Posterior vena cava (tissue), 2 donors: ENCODE measurements at regions not wholly inside any gene's neighbourhood (a gene's known extent, or its start where the extent isn't known, plus 50 kb on each side); places are given as distances from the start of the nearest gene placed in this dataset.
"Not testable (repeated sequence)": the region's sequence is repeated elsewhere in the genome, so short reads cannot be mapped to it uniquely, and the experiment has no call there.

Experiments
- DNase-seq: peaks from one replicate; pipeline ENCODE4 v3.0.0-alpha.2; 2020; ENCODE audit warnings: low spot score
- intact Hi-C, 2 donors: fragments of 100-400 bp; cut with DNase I; formaldehyde crosslinking; loops; one replicate each; pipeline versions ENCODE4 v1.14.1 to v1.14.2; 2022 to 2023
- donor health status: DM: yes; HTN: yes; CAD: no.
- donor health status: DM: yes; HTN: yes; CAD: no.

DNA sequence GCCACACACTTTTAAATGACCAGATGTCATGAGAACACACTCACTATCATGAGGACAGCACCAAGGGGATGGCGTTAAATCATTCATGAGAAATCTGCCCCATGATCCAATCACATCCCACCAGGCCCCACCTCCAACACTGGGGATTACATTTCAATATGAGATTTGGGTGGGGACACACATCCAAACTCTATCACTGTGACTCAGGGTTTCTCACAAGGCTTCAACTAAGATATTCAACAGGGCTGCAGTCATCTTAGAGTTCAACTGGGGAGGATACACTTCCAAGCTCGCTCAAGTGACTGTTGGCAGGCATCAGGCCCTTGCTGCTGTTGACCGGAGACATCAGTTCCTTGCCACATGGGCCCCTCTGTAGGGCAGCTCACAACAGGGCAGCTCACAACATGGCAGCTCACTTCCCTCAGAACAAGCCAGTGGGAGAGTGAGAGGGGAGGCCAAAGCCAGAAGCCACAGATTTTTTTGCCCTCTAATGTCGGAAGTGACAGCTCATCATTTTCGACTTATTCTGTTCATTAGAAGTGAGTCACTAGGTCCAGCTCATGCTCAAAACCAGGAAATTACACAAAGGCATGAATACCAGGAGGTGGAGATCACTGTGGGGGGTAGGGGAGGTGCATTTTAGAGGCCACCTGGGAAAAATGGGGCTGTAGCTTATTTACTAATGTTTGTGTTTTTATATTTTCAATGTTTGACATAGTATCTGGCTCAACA, 50.8 kb upstream of the PTHLH start:
- intact Hi-C loops: no loop called here

GRCh38 chr12:28024231-28024995, 51.9 kb upstream of the PTHLH start:
- no peak for DNase-seq
- intact Hi-C loops: no loop called here

More for the DNA sequence above, 50.8 kb upstream of the PTHLH start:
- DNase-seq: no peak

- no peak for DNase-seq
- intact Hi-C loops: no loop called here
Observed at GRCh38 chr12:28025821-28026505, 53.4 kb upstream of the PTHLH start.

GRCh38 chr12:28026701-28027100, 54.2 kb upstream of the PTHLH start:
- intact Hi-C loops: no loop called here
- no peak for DNase-seq

GRCh38 chr12:28027328-28027727, 54.8 kb upstream of the PTHLH start:
- intact Hi-C loops: no loop called here
- no peak for DNase-seq

GRCh38 chr12:28027947-28028724, 55.6 kb upstream of the PTHLH start:
- no peak for DNase-seq
- intact Hi-C loops: no loop called here

DNA sequence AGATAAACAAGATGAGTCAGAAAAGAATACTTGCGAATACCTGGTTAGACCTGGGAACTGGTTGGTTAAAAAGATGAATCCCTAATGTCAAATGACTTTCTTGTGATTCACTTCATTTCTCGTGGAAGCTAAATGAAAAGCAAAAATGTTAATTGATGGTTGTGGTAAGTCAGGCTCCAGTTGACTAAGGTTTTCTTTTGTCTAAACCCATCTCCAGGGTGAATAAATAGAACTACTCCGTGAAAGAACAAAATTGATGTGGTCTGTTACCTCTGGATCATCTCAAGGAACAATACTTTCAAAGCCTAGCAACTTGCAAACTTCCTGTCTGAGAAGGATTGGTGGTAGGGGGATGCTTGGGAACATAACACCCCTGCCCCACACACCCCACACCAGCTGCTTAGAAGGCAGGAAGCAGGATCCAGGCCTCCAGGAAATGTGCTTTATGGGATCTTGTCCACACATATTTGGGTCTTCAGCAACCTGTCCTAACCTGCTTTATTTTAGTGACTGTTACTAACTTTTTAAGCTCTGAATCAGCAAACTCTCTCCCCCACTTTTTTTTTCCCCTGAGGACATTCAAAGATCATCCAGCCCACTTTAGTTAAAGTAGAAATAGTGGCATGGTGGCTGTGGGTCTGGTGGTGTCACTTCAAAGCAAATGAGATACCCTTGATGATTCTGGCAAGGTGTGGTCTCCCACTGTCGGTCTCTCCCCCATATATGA, 60.4 kb upstream of the PTHLH start:
- intact Hi-C loops: no loop called here
- no peak for DNase-seq

- intact Hi-C loops: no loop called here
- DNase-seq: no peak
Observed at GRCh38 chr12:28033538-28033915, 61.0 kb upstream of the PTHLH start.

GRCh38 chr12:28034271-28034670, 61.7 kb upstream of the PTHLH start:
- intact Hi-C loops: no loop called here
- DNase-seq: no peak

- DNase-seq: no peak
- intact Hi-C loops: no loop called here
Observed at GRCh38 chr12:28035500-28035899, 63.0 kb upstream of the PTHLH start.

DNA sequence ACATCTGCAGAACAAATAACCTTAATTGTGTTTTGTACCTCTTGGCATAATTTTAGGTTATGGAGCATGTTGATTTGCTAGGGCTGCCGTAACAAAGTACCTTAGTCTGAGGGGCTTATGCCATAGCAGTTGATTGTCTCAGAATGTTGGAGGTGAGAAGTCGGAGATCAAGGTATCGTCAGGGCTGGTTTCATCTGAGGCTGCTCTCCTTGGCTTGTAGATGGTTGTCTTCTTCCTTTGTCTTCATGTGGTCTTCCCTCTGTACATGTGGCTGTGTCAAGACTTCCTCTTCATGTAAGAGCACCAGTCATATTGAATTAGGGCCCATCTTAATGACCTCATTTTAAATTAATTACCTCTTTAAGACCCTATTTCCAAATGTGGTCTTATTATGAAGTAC, 64.4 kb upstream of the PTHLH start:
- intact Hi-C loops: no loop called here

GRCh38 chr12:28040246-28040645, 67.7 kb upstream of the PTHLH start:
- no peak for DNase-seq
- intact Hi-C loops: no loop called here

More for the DNA sequence above, 64.4 kb upstream of the PTHLH start:
- no peak for DNase-seq

DNA sequence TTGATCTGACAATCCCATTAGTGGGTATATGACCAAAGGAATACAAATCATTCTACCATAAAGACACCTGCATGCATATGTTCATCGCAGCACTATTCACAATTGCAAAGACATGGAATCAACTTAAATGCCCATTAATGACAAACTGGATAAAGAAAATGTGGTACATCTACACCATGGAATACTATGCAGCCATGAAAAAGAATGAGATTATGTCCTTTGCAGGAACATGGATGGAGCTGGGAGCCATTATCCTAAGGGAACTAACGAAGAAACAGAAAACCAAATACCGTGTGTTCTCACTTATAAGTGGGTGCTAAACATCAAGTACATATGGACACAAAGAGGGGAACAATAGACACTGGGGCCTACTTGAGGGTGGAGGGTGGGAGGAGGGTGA, 74.1 kb upstream of the PTHLH start:
- DNase-seq, intact Hi-C loops: not testable (repeated sequence)

DNA sequence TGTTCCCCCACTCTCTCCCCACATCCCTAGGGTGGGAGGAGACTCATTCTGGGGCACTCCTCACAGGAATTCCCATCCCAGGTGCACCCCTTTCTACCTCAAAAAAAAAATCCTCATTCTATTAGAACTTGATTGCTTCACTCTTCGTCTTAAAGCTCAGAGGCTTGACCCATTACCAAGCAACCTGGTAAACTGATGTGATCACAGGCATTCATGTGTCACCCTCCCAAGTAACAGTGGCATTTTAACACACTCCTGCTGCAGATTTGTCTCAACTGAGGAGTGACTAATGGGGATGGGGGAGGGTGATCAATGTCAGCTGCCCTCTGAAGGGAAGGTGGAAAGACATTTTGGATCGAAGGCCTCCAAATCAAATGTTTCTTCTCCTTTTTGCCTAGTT, 78.1 kb upstream of the PTHLH start:
- intact Hi-C loops: no loop called here
- no peak for DNase-seq

GRCh38 chr12:28051516-28052354, 79.2 kb upstream of the PTHLH start:
- no peak for DNase-seq
- intact Hi-C loops: no loop called here

DNA sequence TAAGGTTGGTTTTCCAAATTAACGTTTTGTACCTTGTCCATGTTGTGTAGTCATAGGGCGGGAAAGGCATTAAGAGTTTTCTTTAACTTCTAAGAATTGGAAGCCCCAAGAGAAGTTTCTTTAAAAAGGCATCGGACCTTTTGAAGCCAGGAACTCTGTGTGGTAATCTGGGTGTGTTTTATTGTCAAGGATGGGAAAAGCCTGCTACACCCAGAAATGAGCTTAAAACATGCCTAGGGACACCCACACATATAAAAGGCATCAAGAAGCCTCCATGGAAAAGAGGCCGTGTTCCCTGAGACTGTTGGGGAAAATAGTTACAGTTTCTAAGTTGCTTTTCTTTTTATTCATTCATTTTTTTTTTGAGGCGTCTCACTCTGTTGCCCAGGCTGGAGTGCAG, 81.0 kb upstream of the PTHLH start:
- intact Hi-C loops: no loop called here
- no peak for DNase-seq

- intact Hi-C loops: no loop called here
- no peak for DNase-seq
Observed at GRCh38 chr12:28054583-28054982, 82.0 kb upstream of the PTHLH start.
